NCI-H82 (cell line): ENCODE measurements at regions not wholly inside any gene's neighbourhood (a gene's known extent, or its start where the extent isn't known, plus 50 kb on each side); places are given as distances from the start of the nearest gene placed in this dataset.

ENCODE experiments used
- DNase-seq: peaks from one replicate; lab custom pipeline; 2025; lab: John Stamatoyannopoulos, UW

GRCh38 chr20:10771435-10772140 lies 97.8 kb upstream of the JAG1 start:
- no peak for DNase-seq

GRCh38 chr20:10774357-10774943 lies 100.7 kb upstream of the JAG1 start:
- DNase-seq, result no peak

GRCh38 chr20:10777710-10778109 lies 103.9 kb upstream of the JAG1 start:
- DNase-seq, result no peak

- DNase-seq, result no peak
These were observed 106.1 kb upstream of the JAG1 start for GRCh38 chr20:10779911-10780310.

GRCh38 chr20:10780901-10781300 lies 107.1 kb upstream of the JAG1 start:
- no peak for DNase-seq

GRCh38 chr20:10781526-10781925 lies 107.7 kb upstream of the JAG1 start:
- DNase-seq, result no peak

GRCh38 chr20:10783707-10784553 lies 110.1 kb upstream of the JAG1 start:
- no peak for DNase-seq

- DNase-seq, result no peak
These were observed 110.9 kb upstream of the JAG1 start for GRCh38 chr20:10784554-10785183.

- no peak for DNase-seq
These were observed 112.9 kb upstream of the JAG1 start for GRCh38 chr20:10786678-10787077.

GRCh38 chr20:10788055-10788454 lies 114.3 kb upstream of the JAG1 start:
- DNase-seq, result no peak

GRCh38 chr20:10788877-10789276 lies 115.1 kb upstream of the JAG1 start:
- no peak for DNase-seq

- DNase-seq, result peak; percentile 6
These were observed 115.6 kb upstream of the JAG1 start for GRCh38 chr20:10789386-10789785.

GRCh38 chr20:10790013-10790412 lies 116.2 kb upstream of the JAG1 start:
- no peak for DNase-seq

- no peak for DNase-seq
These were observed 118.5 kb upstream of the JAG1 start for GRCh38 chr20:10792291-10792690.

GRCh38 chr20:10793766-10794165 lies 120.0 kb upstream of the JAG1 start:
- DNase-seq, result no peak

- no peak for DNase-seq
These were observed 121.0 kb upstream of the JAG1 start for GRCh38 chr20:10794765-10795164.

GRCh38 chr20:10795286-10796026 lies 121.7 kb upstream of the JAG1 start:
- no peak for DNase-seq

GRCh38 chr20:10798811-10799210 lies 125.0 kb upstream of the JAG1 start:
- no peak for DNase-seq

GRCh38 chr20:10799735-10800134 lies 125.9 kb upstream of the JAG1 start:
- no peak for DNase-seq

- DNase-seq, result no peak
These were observed 126.5 kb upstream of the JAG1 start for GRCh38 chr20:10800288-10800687.

- no peak for DNase-seq
These were observed 128.4 kb upstream of the JAG1 start for GRCh38 chr20:10802236-10802635.

GRCh38 chr20:10805764-10806163 lies 132.0 kb upstream of the JAG1 start:
- DNase-seq, result no peak
